ENCODE measurements at regions not wholly inside any gene's neighbourhood (a gene's known extent, or its start where the extent isn't known, plus 50 kb on each side); places are given as distances from the start of the nearest gene placed in this dataset.
"Not testable (repeated sequence)": the region's sequence is repeated elsewhere in the genome, so short reads cannot be mapped to it uniquely, and the experiment has no call there.

DNA sequence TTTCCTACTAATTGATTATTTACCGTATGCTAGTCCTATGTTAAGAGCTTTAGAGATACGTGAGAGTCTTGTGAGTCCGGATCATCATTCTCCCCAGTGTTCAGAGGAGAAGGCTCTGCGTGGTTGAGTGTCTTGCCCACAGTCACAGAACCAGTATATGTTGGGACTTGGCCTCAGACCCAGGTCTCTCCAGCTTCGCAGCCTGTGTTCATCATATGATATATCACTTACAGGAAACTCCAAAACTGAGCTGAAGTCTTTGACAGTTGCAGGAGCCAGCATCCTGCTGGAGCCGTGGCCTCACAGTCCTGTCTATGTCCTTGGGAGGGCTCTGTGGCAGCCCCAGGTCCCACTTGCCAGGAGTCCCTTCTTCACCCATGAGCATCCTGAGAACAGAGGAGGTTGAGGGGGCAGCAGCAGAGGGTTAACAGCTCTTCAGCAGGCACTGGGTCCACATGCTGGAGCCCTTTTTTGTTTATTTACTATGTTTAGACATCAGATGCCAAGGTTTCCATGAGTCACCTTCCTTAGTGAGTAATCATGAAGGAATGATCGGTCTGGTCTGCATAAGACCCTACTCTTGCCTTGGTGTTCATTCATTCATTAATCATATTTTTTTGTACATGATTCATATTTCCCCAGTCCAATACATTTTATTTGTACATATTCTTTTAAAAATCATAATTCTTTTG lies 230.6 kb downstream of the SPATA31A7 start:
- TF ChIP-seq CTCF (optimal IDR thresholded peaks at IDR 0.05 in 1 of 3, IDR thresholded peaks at IDR 0.05 in 1 of 3, conservative IDR thresholded peaks at IDR 0.05 in 1 of 3; ENCODE audit: extremely low read depth in 1 of 3, insufficient read depth in 2 of 3, low read length in 3 of 3); EZH2 (IDR thresholded peaks at IDR 0.05; ENCODE audit: low read length): not testable (repeated sequence)

All from keratinocyte (primary cell).